ENCODE measurements at regions not wholly inside any gene's neighbourhood (a gene's known extent, or its start where the extent isn't known, plus 50 kb on each side); places are given as distances from the start of the nearest gene placed in this dataset.
A peak's percentile ranks its signal among the peaks of the same experiment; 100 is the strongest.

DNA sequence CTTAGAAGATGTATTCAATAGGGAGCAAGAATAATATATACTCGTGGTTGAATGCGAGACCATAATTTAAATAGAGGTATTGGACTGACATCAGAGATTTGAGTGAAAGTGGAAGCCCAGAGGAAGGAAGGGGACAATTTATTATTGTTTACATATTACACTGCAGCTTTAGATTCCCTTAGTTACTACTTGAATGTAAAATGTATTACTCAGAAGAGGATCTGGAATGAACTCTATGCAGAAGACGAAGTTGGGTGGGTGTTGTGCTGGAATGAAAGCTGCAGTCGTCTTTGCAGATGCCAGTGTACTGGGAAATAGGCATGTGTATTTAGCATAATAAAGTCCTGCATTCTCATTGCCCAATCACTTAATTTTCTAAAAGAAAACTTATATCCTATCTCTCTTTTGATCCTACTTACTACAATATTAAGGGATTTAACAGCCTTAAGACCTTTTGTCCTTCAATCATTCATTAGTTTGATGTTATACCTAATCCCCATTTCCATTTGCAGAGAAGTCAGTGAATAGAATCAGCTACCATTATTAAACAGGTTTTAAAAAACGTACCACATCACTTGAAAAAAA, 570.7 kb upstream of the WWC1 start:
- H3K27ac Mint-ChIP-seq, result no peak overlapping the region

DNA sequence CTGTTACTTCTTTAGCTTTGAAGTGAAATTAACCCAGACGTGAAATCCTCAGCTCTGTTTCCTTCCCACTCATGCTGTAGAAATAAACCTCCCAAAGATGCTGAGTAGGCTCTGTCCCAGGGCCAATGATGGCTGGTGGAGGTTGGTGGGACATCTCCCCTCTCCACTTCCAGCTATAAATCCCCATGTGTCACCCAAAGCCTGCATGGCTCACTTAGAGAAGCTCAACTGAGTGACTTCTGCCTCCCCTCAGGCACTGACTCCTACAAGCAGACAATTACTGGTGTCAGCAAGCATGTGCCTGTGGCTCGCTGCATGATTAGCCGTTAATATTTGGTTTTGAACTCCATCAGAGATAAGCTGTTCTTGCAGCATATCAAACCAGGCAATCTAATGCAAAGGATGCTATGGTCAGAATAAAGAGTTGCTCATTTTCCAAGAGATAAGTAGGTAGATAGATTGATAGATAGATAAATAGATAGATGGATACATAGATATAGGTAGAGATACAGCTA, 569.5 kb upstream of the WWC1 start:
- ChIA-PET CTCF (interaction anchor here (0.7 to 2.2 kb wide), 5 partner anchors 11 to 497 kb away, joined by 3 to 20 read pairs (median 5); no protein-coding TSS in a partner anchor), POLR2A (no interaction called here)
- Mint-ChIP-seq H3K36me3 (ENCODE audit: low read depth) (no peaks in the 10 kb centered on the region), H3K4me3 (no peak overlapping the region), H3K4me1 (ENCODE audit: low read depth) (no peaks in the 10 kb centered on the region), H3K27ac (no peak overlapping the region), H3K27me3 (no peaks in the 10 kb centered on the region), H3K9me3 (no peaks in the 10 kb centered on the region)
- DNase-seq (no peak), ATAC-seq (no peak)
- no peak for TF ChIP-seq CTCF (IDR thresholded peaks at IDR 0.05)
- intact Hi-C loops (cut with micrococcal nuclease), result no loop called here

More for the DNA sequence above, 570.7 kb upstream of the WWC1 start:
- ATAC-seq (no peak), DNase-seq (no peak)
- Mint-ChIP-seq H3K4me1 (ENCODE audit: low read depth) (no peaks in the 10 kb centered on the region), H3K4me3 (no peak overlapping the region), H3K9me3 (no peaks in the 10 kb centered on the region), H3K27me3 (no peaks in the 10 kb centered on the region), H3K36me3 (ENCODE audit: low read depth) (no peaks in the 10 kb centered on the region)
- TF ChIP-seq CTCF (IDR thresholded peaks at IDR 0.05), result no peak
- intact Hi-C loops (cut with micrococcal nuclease), result no loop called here
- CTCF ChIA-PET, result no interaction called here
- POLR2A ChIA-PET, result no interaction called here

- peak; percentile 84 for ATAC-seq
- ChIA-PET CTCF (interaction anchor here (0.6 to 2.2 kb wide), 5 partner anchors 10 to 496 kb away, joined by 3 to 20 read pairs (median 6); no protein-coding TSS in a partner anchor), POLR2A (no interaction called here)
- Mint-ChIP-seq H3K4me1 (ENCODE audit: low read depth) (no peaks in the 10 kb centered on the region), H3K4me3 (no peak overlapping the region), H3K9me3 (no peaks in the 10 kb centered on the region), H3K36me3 (ENCODE audit: low read depth) (no peaks in the 10 kb centered on the region), H3K27me3 (no peaks in the 10 kb centered on the region), H3K27ac (no peak overlapping the region)
- DNase-seq, result peak; percentile 77
- intact Hi-C loops (cut with micrococcal nuclease), result loop anchor here (1.0 kb wide), 1 partner anchor 496 kb away; no protein-coding TSS in a partner anchor
- TF ChIP-seq CTCF (IDR thresholded peaks at IDR 0.05), result peak; percentile 74
Measured at GRCh38 chr5:167723254-167723871, 568.1 kb upstream of the WWC1 start.

DNA sequence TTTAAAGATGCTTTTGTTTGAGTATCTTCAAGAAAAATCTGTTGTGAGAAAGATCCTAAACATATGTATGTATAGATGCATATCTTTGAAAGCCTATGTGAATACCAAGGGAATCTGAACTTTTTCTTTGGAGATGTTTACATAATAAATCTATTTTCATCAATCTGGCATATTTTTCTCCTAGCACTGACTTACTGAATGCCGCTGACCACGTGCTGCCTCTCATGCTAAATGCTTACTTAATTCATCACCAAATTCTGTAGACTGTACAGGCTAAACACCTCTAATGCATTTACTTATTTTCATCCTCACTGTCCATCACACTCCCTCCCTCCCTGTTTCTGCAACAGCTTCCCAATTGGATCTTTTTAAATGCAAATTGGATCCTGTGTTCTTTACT, 566.2 kb upstream of the WWC1 start:
- ATAC-seq (no peak), DNase-seq (no peak)
- H3K9me3 Mint-ChIP-seq, result no peaks in the 10 kb centered on the region
- H3K27ac Mint-ChIP-seq, result no peak overlapping the region
- H3K4me1 Mint-ChIP-seq (ENCODE audit: low read depth), result no peaks in the 10 kb centered on the region
- no peaks in the 10 kb centered on the region for H3K27me3 Mint-ChIP-seq
- intact Hi-C loops (cut with micrococcal nuclease), result no loop called here
- POLR2A ChIA-PET, result no interaction called here
- no peak for TF ChIP-seq CTCF (IDR thresholded peaks at IDR 0.05)
- CTCF ChIA-PET, result no interaction called here
- no peaks in the 10 kb centered on the region for H3K36me3 Mint-ChIP-seq (ENCODE audit: low read depth)
- H3K4me3 Mint-ChIP-seq, result no peak overlapping the region

DNA sequence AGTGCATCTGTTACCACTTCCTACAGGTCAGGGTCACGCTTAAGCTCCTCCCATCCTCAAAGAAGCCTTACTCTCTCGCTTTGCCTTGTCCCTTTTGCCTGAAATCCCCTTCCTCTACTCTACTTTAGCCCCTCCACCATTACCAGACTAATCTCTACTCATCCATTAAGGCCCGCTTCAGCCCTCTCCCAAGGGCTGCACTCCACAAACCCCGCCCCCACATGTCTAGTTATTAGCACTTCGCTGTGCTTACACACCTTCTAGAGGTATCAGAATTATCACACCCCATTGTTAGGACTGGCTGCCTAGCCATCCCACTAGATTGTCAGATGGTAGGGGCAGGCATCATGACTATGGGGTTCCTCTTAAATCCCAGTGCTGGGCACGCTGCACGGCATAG, 565.7 kb upstream of the WWC1 start:
- H3K27ac Mint-ChIP-seq, result no peak overlapping the region
- intact Hi-C loops (cut with micrococcal nuclease), result no loop called here
- no peaks in the 10 kb centered on the region for H3K27me3 Mint-ChIP-seq
- ChIA-PET POLR2A (no interaction called here), CTCF (no interaction called here)
- H3K4me3 Mint-ChIP-seq, result no peak overlapping the region
- no peak for TF ChIP-seq CTCF (IDR thresholded peaks at IDR 0.05)
- H3K4me1 Mint-ChIP-seq (ENCODE audit: low read depth), result no peaks in the 10 kb centered on the region
- ATAC-seq (no peak), DNase-seq (no peak)
- no peaks in the 10 kb centered on the region for H3K9me3 Mint-ChIP-seq
- no peaks in the 10 kb centered on the region for H3K36me3 Mint-ChIP-seq (ENCODE audit: low read depth)

Measured in activated CD8-positive, alpha-beta T cell treated with anti-CD3 and anti-CD28 coated beads for 36 hours (primary cell).